OCI-LY3 (cell line): ENCODE measurements at regions not wholly inside any gene's neighbourhood (a gene's known extent, or its start where the extent isn't known, plus 50 kb on each side); places are given as distances from the start of the nearest gene placed in this dataset.

ENCODE experiments used
- H2AFZ ChIP-seq: fragments of 200-600, 300-600 bp; shearing (Covaris generic); 2 replicates; pipeline ENCODE4 v1.6.0; 2014; ENCODE audit warnings: antibody characterized with exemption, low read depth, low read length
- H3K27ac ChIP-seq: fragments of 200-600, 300-600 bp; sonication (generic); 2 replicates; pipeline ENCODE4 v1.5.1; 2014; ENCODE audit warnings: mild to moderate bottlenecking, low read length, moderate library complexity, mixed read lengths
- H3K27me3 ChIP-seq: fragments of 200-600, 300-600 bp; sonication (generic); 2 replicates; pipeline ENCODE4 v1.6.1; 2014; ENCODE audit warnings: low read depth, low read length, mixed read lengths
- H3K36me3 ChIP-seq: fragments of 200-600, 300-600 bp; sonication (generic); replicated peaks from 2 replicates; pipeline ENCODE3; 2014; ENCODE audit warnings: low read depth, low read length, mixed read lengths
- H3K4me1 ChIP-seq: fragments of 300-600, 200-600 bp; sonication (generic); 2 replicates; pipeline ENCODE4 v1.6.1; 2014; ENCODE audit warnings: low read length, mixed read lengths
- H3K4me2 ChIP-seq: fragments of 200-600, 300-600 bp; sonication (generic); 2 replicates; pipeline ENCODE4 v1.6.1; 2014; ENCODE audit warnings: low read length, mixed read lengths
- H3K4me3 ChIP-seq: fragments of 300-600, 200-600 bp; sonication (generic); 2 replicates; pipeline ENCODE4 v1.5.1; 2014; ENCODE audit warnings: antibody characterized with exemption, mild to moderate bottlenecking, low read length, moderate library complexity
- H3K79me2 ChIP-seq: fragments of 300-600, 200-600 bp; shearing (Covaris generic); 2 replicates; pipeline ENCODE4 v1.6.1; 2014; ENCODE audit warnings: mild to moderate bottlenecking, low read length, mixed read lengths
- H3K9ac ChIP-seq: fragments of 300-600, 200-600 bp; shearing (Covaris generic); 2 replicates; pipeline ENCODE4 v1.6.0; 2014; ENCODE audit warnings: mild to moderate bottlenecking, low read length, moderate library complexity
- H3K9me3 ChIP-seq: fragments of 200-600, 300-600 bp; shearing (Covaris generic); 2 replicates; pipeline ENCODE4 v1.6.1; 2014; ENCODE audit warnings: low read length, mixed read lengths; ENCODE audit not compliant: insufficient read depth
- H4K20me1 ChIP-seq: fragments of 200-600, 300-600 bp; sonication (generic); 2 replicates; pipeline ENCODE4 v1.6.1; 2016; ENCODE audit warnings: low read length, mixed read lengths; ENCODE audit not compliant: insufficient read depth
- EZH2phosphoT487 ChIP-seq: fragments of 200-600 bp; shearing (Covaris generic); IDR thresholded peaks from 2 replicates; pipeline ENCODE4 v1.6.1; 2018; ENCODE audit warnings: antibody characterized with exemption, mixed run types, low read depth
- TF ChIP-seq, protein P1 (sequence below): fragments of 200-600, 300-600 bp; sonication (generic); IDR thresholded peaks from 2 replicates; pipeline ENCODE4 v1.5.1; 2014; ENCODE audit warnings: antibody characterized with exemption, low read length, low read depth

DNA sequence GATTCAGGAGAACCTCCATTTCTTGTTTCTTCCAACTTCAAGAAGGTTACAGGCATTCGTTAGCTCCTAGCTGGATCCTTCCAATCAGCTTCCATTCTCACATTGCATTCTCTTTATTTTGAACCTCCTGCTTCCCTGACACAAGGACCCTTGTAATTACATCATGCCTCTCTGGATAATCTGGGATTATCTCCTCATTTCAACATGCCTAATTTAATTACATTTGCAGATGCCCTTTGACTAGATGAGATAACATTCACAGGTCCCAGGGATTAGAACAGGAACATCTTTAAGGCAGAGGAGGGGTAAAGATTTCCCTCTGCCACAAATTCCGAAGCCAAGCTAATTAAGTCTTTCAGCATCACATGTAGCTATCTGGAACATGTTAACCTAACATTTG lies 753.8 kb upstream of the PCDH7 start:
- peak overlapping the region; percentile 75; the same call in 1 of the 2 replicates for H2AFZ ChIP-seq
- no peaks in the 10 kb centered on the region for H3K9me3 ChIP-seq
- TF ChIP-seq EZH2phosphoT487, result no peak
- TF ChIP-seq, protein P1, sequence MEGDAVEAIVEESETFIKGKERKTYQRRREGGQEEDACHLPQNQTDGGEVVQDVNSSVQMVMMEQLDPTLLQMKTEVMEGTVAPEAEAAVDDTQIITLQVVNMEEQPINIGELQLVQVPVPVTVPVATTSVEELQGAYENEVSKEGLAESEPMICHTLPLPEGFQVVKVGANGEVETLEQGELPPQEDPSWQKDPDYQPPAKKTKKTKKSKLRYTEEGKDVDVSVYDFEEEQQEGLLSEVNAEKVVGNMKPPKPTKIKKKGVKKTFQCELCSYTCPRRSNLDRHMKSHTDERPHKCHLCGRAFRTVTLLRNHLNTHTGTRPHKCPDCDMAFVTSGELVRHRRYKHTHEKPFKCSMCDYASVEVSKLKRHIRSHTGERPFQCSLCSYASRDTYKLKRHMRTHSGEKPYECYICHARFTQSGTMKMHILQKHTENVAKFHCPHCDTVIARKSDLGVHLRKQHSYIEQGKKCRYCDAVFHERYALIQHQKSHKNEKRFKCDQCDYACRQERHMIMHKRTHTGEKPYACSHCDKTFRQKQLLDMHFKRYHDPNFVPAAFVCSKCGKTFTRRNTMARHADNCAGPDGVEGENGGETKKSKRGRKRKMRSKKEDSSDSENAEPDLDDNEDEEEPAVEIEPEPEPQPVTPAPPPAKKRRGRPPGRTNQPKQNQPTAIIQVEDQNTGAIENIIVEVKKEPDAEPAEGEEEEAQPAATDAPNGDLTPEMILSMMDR, result no peak
- no peaks in the 10 kb centered on the region for H4K20me1 ChIP-seq
- H3K36me3 ChIP-seq, result no peaks in the 10 kb centered on the region
- no peaks in the 10 kb centered on the region for H3K27me3 ChIP-seq
- no peak overlapping the region for H3K4me3 ChIP-seq
- no peaks in the 10 kb centered on the region for H3K4me1 ChIP-seq
- H3K9ac ChIP-seq, result no peak overlapping the region
- H3K4me2 ChIP-seq, result no peak overlapping the region
- no peak overlapping the region for H3K27ac ChIP-seq
- H3K79me2 ChIP-seq, result no peaks in the 10 kb centered on the region

DNA sequence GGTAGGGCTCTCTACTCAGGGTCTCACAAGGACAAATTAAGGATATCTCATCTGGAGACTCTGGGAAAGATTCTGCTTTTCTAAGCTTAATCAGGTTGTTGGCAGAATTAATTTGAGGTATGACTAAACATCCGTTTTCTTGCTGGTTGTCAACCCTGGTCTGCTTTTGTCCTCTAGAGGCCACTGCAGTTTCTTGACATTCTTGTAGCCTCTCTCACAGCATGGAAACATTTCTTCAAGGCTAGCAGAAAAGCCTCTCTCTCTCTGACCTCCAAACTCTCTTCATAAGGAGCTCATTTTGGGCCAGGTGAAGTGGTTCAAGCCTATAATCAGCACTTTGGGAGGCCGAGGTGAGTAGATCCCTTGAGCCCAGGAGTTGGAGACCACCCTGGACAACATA lies 749.5 kb upstream of the PCDH7 start:
- Histone ChIP-seq H3K9me3 (no peaks in the 10 kb centered on the region), H3K27me3 (no peaks in the 10 kb centered on the region), H3K4me3 (no peak overlapping the region), H3K9ac (no peak overlapping the region), H3K79me2 (no peaks in the 10 kb centered on the region), H3K36me3 (no peaks in the 10 kb centered on the region), H3K4me1 (no peaks in the 10 kb centered on the region), H2AFZ (no peak overlapping the region; the same call in 1 of the 2 replicates), H4K20me1 (no peaks in the 10 kb centered on the region), H3K4me2 (no peak overlapping the region), H3K27ac (no peak overlapping the region)
- no peak for TF ChIP-seq EZH2phosphoT487
- TF ChIP-seq, protein P1, result peak; percentile 53

DNA sequence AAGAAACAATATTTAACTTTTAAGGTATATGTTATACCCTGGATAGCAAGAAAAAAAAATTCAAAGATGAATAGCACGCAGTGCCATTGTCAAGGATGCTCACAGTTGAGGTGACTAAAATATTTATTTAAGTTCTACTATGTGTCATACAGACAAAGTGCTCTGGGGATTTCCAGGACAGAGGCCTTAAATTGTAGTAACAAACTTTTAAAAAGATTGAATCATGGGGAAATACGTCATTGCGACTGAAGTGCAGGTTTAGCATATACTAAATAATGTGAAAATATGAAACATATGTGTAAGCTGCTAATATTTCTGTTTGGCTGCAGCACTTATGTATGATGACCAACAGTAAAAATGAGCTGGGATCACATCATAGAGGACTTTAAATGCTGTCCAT lies 748.0 kb upstream of the PCDH7 start:
- Histone ChIP-seq H3K27ac (no peak overlapping the region), H2AFZ (peak overlapping the region; percentile 27; the same call in 1 of the 2 replicates), H3K9ac (no peak overlapping the region), H3K36me3 (no peaks in the 10 kb centered on the region), H3K4me1 (no peaks in the 10 kb centered on the region), H3K4me3 (no peak overlapping the region), H4K20me1 (no peaks in the 10 kb centered on the region), H3K27me3 (no peaks in the 10 kb centered on the region), H3K4me2 (no peak overlapping the region), H3K9me3 (no peaks in the 10 kb centered on the region), H3K79me2 (no peaks in the 10 kb centered on the region)
- TF ChIP-seq, protein P1, result no peak
- no peak for TF ChIP-seq EZH2phosphoT487

DNA sequence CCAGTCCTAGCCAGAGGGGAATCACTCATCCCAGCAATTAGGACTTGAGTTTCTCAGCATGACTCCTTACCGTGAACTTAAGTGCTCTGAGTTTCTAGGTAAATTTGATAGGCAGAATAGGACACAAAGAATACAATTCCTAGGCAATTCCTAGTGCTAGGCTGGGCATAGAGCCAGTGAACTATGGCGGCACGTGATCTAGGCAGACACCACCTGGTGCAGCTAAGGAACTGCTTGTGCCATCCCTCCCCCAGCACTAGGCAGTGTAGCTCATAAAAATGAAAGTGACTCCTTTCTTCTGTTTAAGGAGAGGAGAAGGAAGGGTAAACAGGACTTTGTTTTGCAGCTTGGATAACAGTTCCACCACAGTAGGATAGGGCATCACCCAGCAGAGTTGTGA lies 736.3 kb upstream of the PCDH7 start:
- no peaks in the 10 kb centered on the region for H3K9me3 ChIP-seq
- no peaks in the 10 kb centered on the region for H3K4me1 ChIP-seq
- H3K79me2 ChIP-seq, result no peaks in the 10 kb centered on the region
- no peak overlapping the region for H2AFZ ChIP-seq
- H3K27me3 ChIP-seq, result no peaks in the 10 kb centered on the region
- no peak overlapping the region for H3K27ac ChIP-seq
- no peak for TF ChIP-seq EZH2phosphoT487
- TF ChIP-seq, protein P1, result no peak
- H3K36me3 ChIP-seq, result no peaks in the 10 kb centered on the region
- H4K20me1 ChIP-seq, result no peaks in the 10 kb centered on the region
- no peak overlapping the region for H3K4me3 ChIP-seq
- no peak overlapping the region for H3K4me2 ChIP-seq
- H3K9ac ChIP-seq, result no peak overlapping the region
